ENCODE measurements at regions not wholly inside any gene's neighbourhood (a gene's known extent, or its start where the extent isn't known, plus 50 kb on each side); places are given as distances from the start of the nearest gene placed in this dataset.

DNA sequence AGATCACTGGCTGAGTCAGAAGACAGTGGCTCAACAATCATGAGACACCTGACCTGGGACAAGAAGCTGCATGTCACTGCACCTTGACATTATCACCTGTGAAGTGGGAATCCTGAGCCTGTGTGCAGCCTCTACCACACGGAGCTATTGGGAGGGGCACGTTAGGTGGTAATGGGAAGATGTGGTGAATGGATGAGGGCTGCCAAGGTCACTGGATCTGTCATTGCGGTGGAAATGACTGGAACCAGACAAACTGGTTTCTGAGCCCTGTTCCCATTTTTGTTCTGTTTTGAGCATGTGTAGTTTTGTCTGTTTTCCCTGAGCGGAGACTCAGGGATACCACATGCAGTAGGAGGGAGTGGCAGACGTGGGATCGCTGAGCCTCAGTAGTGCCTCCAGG lies 235.5 kb downstream of the OPA1 start:
- Histone ChIP-seq H2AFZ (ENCODE audit: low read length) (no peak overlapping the region), H2BK5ac (ENCODE audit: low read depth, low read length) (no peak overlapping the region), H3K27me3 (replicated peaks in 1 of 4; ENCODE audit: control insufficient read depth in 3 of 4, extremely low read depth in 1 of 4, insufficient read depth in 3 of 4, low read length in 3 of 4) (peaks cover 0 to 5% (median 0%) of the 10 kb centered on the region in 4 experiments; a peak in 2 of 7 replicates), H3K4me3 (ENCODE audit: extremely low read depth in 1 of 4, insufficient read depth in 2 of 4, low read depth in 3 of 4, low read length in 4 of 4) (no peak overlapping the region), H3K79me2 (ENCODE audit: control insufficient read depth in 1 of 2, insufficient read depth in 2 of 2, low read length in 2 of 2) (no peaks in the 10 kb centered on the region), H3K9me3 (ENCODE audit: insufficient read depth in 2 of 2, low read depth in 1 of 2, low read length in 1 of 2) (no peaks in the 10 kb centered on the region), H4K91ac (replicated peaks; ENCODE audit: insufficient read length, low read length) (peak overlapping the region; percentile 63), H3K14ac (ENCODE audit: insufficient read length) (no peak overlapping the region), H3K4me2 (ENCODE audit: insufficient read depth in 1 of 2, low read depth in 2 of 2, low read length in 2 of 2) (no peak overlapping the region), H3K4ac (replicated peaks; ENCODE audit: insufficient read length, low read depth, low read length) (no peak overlapping the region), H2BK12ac (ENCODE audit: low read depth, low read length) (no peak overlapping the region; the same call in 1 of the 2 replicates), H3K18ac (ENCODE audit: extremely low read depth, low read length) (no peak overlapping the region), H3K4me1 (replicated peaks in 1 of 4; ENCODE audit: control insufficient read depth in 3 of 4, insufficient read depth in 4 of 4, low read length in 3 of 4) (peaks cover 0 to 14% (median 11%) of the 10 kb centered on the region in 4 experiments; a peak in 3 of 7 replicates), H3K56ac (replicated peaks; ENCODE audit: insufficient read length, low read depth, low read length) (no peak overlapping the region), H3K79me1 (ENCODE audit: low read depth, low read length) (no peaks in the 10 kb centered on the region), H2BK20ac (ENCODE audit: low read length) (0 out of 2 replicates have a peak overlapping the region, but pooled peaks have one; percentile 29), H2BK15ac (ENCODE audit: low read length) (0 out of 2 replicates have a peak overlapping the region, but pooled peaks have one; percentile 4), H4K8ac (ENCODE audit: extremely low read depth, insufficient read depth, low read length) (no peak overlapping the region), H2BK120ac (replicated peaks; ENCODE audit: low read depth, low read length) (no peak overlapping the region), H3K27ac (ENCODE audit: low read depth, low read length) (no peak overlapping the region), H4K5ac (ENCODE audit: insufficient read length, low read depth, low read length) (no peak overlapping the region), H2AK5ac (ENCODE audit: low read depth, low read length) (no peak overlapping the region; the same call in 1 of the 2 replicates), H3K23ac (ENCODE audit: insufficient read length) (no peak overlapping the region), H4K20me1 (replicated peaks in 1 of 2; ENCODE audit: control insufficient read depth in 1 of 2, insufficient read depth in 2 of 2, low read length in 2 of 2) (no peaks in the 10 kb centered on the region), H3K23me2 (ENCODE audit: low read depth, low read length) (no peaks in the 10 kb centered on the region), H3K9ac (replicated peaks in 1 of 4; ENCODE audit: extremely low read depth in 1 of 4, low read depth in 3 of 4, low read length in 3 of 4) (no peak overlapping the region), H3K36me3 (ENCODE audit: control insufficient read depth in 2 of 4, insufficient read depth in 4 of 4, low read length in 3 of 4) (no peaks in the 10 kb centered on the region)
- ChIA-PET CTCF (ENCODE audit: partially characterized antibody) (interaction anchor here (0.9 to 1.1 kb wide), 2 partner anchors 34 to 260 kb away, joined by 3 to 4 read pairs; no protein-coding TSS in a partner anchor), POLR2A (ENCODE audit: partially characterized antibody) (no interaction called here)
- no peak for FAIRE-seq
- no peak for DNase-seq (ENCODE audit: low read depth in 1 of 2, low spot score in 2 of 2)
- WGBS, 2 experiments (ENCODE audit: extremely low coverage in 1 of 2, insufficient coverage in 1 of 2, insufficient read length in 1 of 2, insufficient replicate concordance in 2 of 2, low coverage in 1 of 2, low lambda C conversion rate in 2 of 2, missing lambda C conversion rate in 1 of 2) = 90% methylated on average over 6 of the region's 6 CpGs; no CpG with 5 or more reads in 1 of the 2 experiments
- TF ChIP-seq NANOG (IDR thresholded peaks at IDR 0.05; ENCODE audit: insufficient read depth, low read depth, low read length, poor library complexity, severe bottlenecking) (no peak), BACH1 (IDR thresholded peaks at IDR 0.05; ENCODE audit: low read length) (no peak), SIN3A (conservative IDR thresholded peaks at IDR 0.05 in 1 of 2, IDR thresholded peaks at IDR 0.05 in 1 of 2; ENCODE audit: low read depth in 1 of 2, low read length in 2 of 2) (no peak), FOSL1 (IDR thresholded peaks at IDR 0.05; ENCODE audit: insufficient read depth, low read depth, low read length) (no peak), SP4 (IDR thresholded peaks at IDR 0.05; ENCODE audit: low read length) (no peak), RBBP5 (IDR thresholded peaks at IDR 0.05; ENCODE audit: borderline replicate concordance, low read depth, low read length) (no peak), EZH2 (IDR thresholded peaks at IDR 0.05; ENCODE audit: low read depth, low read length, severe bottlenecking) (no peak), GABPA (IDR thresholded peaks at IDR 0.05; ENCODE audit: borderline replicate concordance, insufficient read depth, low read length) (no peak), NRF1 (IDR thresholded peaks at IDR 0.05; ENCODE audit: low read depth, low read length) (no peak), SP1 (IDR thresholded peaks at IDR 0.05; ENCODE audit: low read depth, low read length) (no peak), GTF2F1 (IDR thresholded peaks at IDR 0.05; ENCODE audit: borderline replicate concordance, low read depth, low read length) (no peak), JUN (IDR thresholded peaks at IDR 0.05; ENCODE audit: low read depth, low read length) (no peak), SUZ12 (IDR thresholded peaks at IDR 0.05; ENCODE audit: low read length) (no peak), SIX5 (IDR thresholded peaks at IDR 0.05; ENCODE audit: low read depth, low read length) (no peak), CHD1 (IDR thresholded peaks at IDR 0.05; ENCODE audit: low read depth, low read length) (no peak)

Measured in H1 (cell line).